Epithelial cell of proximal tubule (primary cell): ENCODE measurements at regions not wholly inside any gene's neighbourhood (a gene's known extent, or its start where the extent isn't known, plus 50 kb on each side); places are given as distances from the start of the nearest gene placed in this dataset.
"Not testable (repeated sequence)": the region's sequence is repeated elsewhere in the genome, so short reads cannot be mapped to it uniquely, and the experiment has no call there.

Experiments used
- DNase-seq: peaks from one replicate; pipeline ENCODE4 v3.0.0-alpha.2; 2011; ENCODE audit warnings: low read depth
- H3K4me3 ChIP-seq: 2 replicates; pipeline ENCODE4 v1.5.1; 2011; ENCODE audit warnings: low read depth, mild to moderate bottlenecking, low read length
- CTCF ChIP-seq: conservative IDR thresholded peaks from 2 replicates; pipeline ENCODE4 v1.5.1; 2012; ENCODE audit warnings: low read depth, mild to moderate bottlenecking, low read length

GRCh38 chr17:72467841-72468653 lies 347.2 kb downstream of the SOX9 start:
- H3K4me3 ChIP-seq = no peak overlapping the region
- peak; percentile 52 for DNase-seq
- no peak for TF ChIP-seq CTCF

GRCh38 chr17:72468841-72469240 lies 348.0 kb downstream of the SOX9 start:
- no peak overlapping the region for H3K4me3 ChIP-seq
- no peak for DNase-seq
- TF ChIP-seq CTCF = no peak

GRCh38 chr17:72470121-72470705 lies 349.4 kb downstream of the SOX9 start:
- no peak overlapping the region for H3K4me3 ChIP-seq
- no peak for DNase-seq
- no peak for TF ChIP-seq CTCF

GRCh38 chr17:72470734-72471133 lies 349.9 kb downstream of the SOX9 start:
- no peak overlapping the region for H3K4me3 ChIP-seq
- no peak for DNase-seq
- TF ChIP-seq CTCF = no peak

- no peak overlapping the region for H3K4me3 ChIP-seq
- DNase-seq = peak; percentile 53
- TF ChIP-seq CTCF = no peak
Observed at GRCh38 chr17:72471296-72471695, 350.5 kb downstream of the SOX9 start.

GRCh38 chr17:72472106-72472505 lies 351.3 kb downstream of the SOX9 start:
- no peak for TF ChIP-seq CTCF
- DNase-seq = no peak
- H3K4me3 ChIP-seq = no peak overlapping the region

GRCh38 chr17:72472853-72473390 lies 352.1 kb downstream of the SOX9 start:
- DNase-seq, H3K4me3 ChIP-seq: not testable (repeated sequence)
